ENCODE measurements at regions not wholly inside any gene's neighbourhood (a gene's known extent, or its start where the extent isn't known, plus 50 kb on each side); places are given as distances from the start of the nearest gene placed in this dataset.

- no peak for TF ChIP-seq FOXM1 (IDR thresholded peaks at IDR 0.05; ENCODE audit: borderline replicate concordance, low read depth)
- no peak for TF ChIP-seq TAF1 (IDR thresholded peaks at IDR 0.05; ENCODE audit: low read depth)
- no peak for TF ChIP-seq REST (IDR thresholded peaks at IDR 0.05; ENCODE audit: low read depth)
- no peak for TF ChIP-seq USF1 (IDR thresholded peaks at IDR 0.05)
- TF ChIP-seq YY1 (IDR thresholded peaks at IDR 0.05; ENCODE audit: low read depth): no peak
- no peak for TF ChIP-seq CREB1 (IDR thresholded peaks at IDR 0.05; ENCODE audit: low read depth)
- no peak for TF ChIP-seq EP300 (IDR thresholded peaks at IDR 0.05; ENCODE audit: borderline replicate concordance)
- TF ChIP-seq CEBPB (IDR thresholded peaks at IDR 0.05): no peak
- TF ChIP-seq TEAD4 (IDR thresholded peaks at IDR 0.05): no peak
- no peak for TF ChIP-seq RAD21 (IDR thresholded peaks at IDR 0.05; ENCODE audit: low read depth)
- TF ChIP-seq, protein P1, sequence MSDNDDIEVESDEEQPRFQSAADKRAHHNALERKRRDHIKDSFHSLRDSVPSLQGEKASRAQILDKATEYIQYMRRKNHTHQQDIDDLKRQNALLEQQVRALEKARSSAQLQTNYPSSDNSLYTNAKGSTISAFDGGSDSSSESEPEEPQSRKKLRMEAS (IDR thresholded peaks at IDR 0.05): no peak
- TF ChIP-seq ZBTB7A (IDR thresholded peaks at IDR 0.05; ENCODE audit: low read depth): no peak
Measured at GRCh38 chr1:56227886-56228285, 351.5 kb downstream of the PLPP3 start.
